ENCODE measurements at regions not wholly inside any gene's neighbourhood (a gene's known extent, or its start where the extent isn't known, plus 50 kb on each side); places are given as distances from the start of the nearest gene placed in this dataset.
"Not testable (repeated sequence)": the region's sequence is repeated elsewhere in the genome, so short reads cannot be mapped to it uniquely, and the experiment has no call there.

DNA sequence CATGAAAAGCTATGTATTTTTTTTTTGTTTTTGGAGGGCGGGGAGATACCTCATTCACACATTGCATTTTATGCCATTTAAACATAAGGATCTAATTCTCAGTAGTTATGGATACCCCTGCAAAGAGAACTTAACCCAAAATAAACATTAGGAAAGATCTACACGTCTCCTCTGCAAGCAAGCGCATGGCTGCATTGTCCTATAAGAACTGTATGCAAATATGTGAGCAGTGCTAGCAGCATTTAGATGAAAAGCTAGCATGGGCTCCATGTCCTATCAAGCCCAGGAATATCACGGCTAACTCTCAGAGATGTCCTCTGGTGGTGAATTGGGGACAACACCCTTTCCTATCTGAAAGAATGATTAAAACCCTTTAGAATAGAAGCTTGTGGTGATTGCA is 292.8 kb downstream of the MEX3B start:
- no peak overlapping the region for H3K4me3 Mint-ChIP-seq
- H3K27me3 Mint-ChIP-seq = peaks cover 4% of the 10 kb centered on the region
- H3K4me1 Mint-ChIP-seq = no peaks in the 10 kb centered on the region
- no peak overlapping the region for H3K27ac Mint-ChIP-seq
- H3K36me3 Mint-ChIP-seq = no peaks in the 10 kb centered on the region
- no peaks in the 10 kb centered on the region for H3K9me3 Mint-ChIP-seq

GRCh38 chr15:81752546-81752942 is 293.3 kb downstream of the MEX3B start:
- H3K27ac Mint-ChIP-seq = no peak overlapping the region
- H3K4me3 Mint-ChIP-seq = no peak overlapping the region
- no peaks in the 10 kb centered on the region for H3K36me3 Mint-ChIP-seq
- no peaks in the 10 kb centered on the region for H3K9me3 Mint-ChIP-seq
- H3K4me1 Mint-ChIP-seq = no peaks in the 10 kb centered on the region
- peaks cover 4% of the 10 kb centered on the region for H3K27me3 Mint-ChIP-seq

- H3K27ac Mint-ChIP-seq = no peak overlapping the region
- H3K36me3 Mint-ChIP-seq = no peaks in the 10 kb centered on the region
Measured at GRCh38 chr15:81751816-81752545, 293.8 kb downstream of the MEX3B start.

GRCh38 chr15:81751256-81751655 is 294.6 kb downstream of the MEX3B start:
- peaks cover 4% of the 10 kb centered on the region for H3K27me3 Mint-ChIP-seq
- no peaks in the 10 kb centered on the region for H3K9me3 Mint-ChIP-seq
- H3K4me3 Mint-ChIP-seq = no peak overlapping the region
- no peaks in the 10 kb centered on the region for H3K4me1 Mint-ChIP-seq
- H3K36me3 Mint-ChIP-seq = no peaks in the 10 kb centered on the region
- no peak overlapping the region for H3K27ac Mint-ChIP-seq

More at GRCh38 chr15:81751816-81752545, 293.8 kb downstream of the MEX3B start:
- H3K4me1 Mint-ChIP-seq = no peaks in the 10 kb centered on the region
- no peak overlapping the region for H3K4me3 Mint-ChIP-seq
- H3K27me3 Mint-ChIP-seq = peaks cover 4% of the 10 kb centered on the region
- no peaks in the 10 kb centered on the region for H3K9me3 Mint-ChIP-seq

GRCh38 chr15:81749716-81750375 is 296.0 kb downstream of the MEX3B start:
- no peaks in the 10 kb centered on the region for H3K4me1 Mint-ChIP-seq
- H3K36me3 Mint-ChIP-seq = no peaks in the 10 kb centered on the region
- H3K27me3 Mint-ChIP-seq = peaks cover 4% of the 10 kb centered on the region
- no peak overlapping the region for H3K4me3 Mint-ChIP-seq
- no peaks in the 10 kb centered on the region for H3K9me3 Mint-ChIP-seq
- no peak overlapping the region for H3K27ac Mint-ChIP-seq

GRCh38 chr15:81747482-81747881 is 298.3 kb downstream of the MEX3B start:
- Mint-ChIP-seq H3K27me3 (peaks cover 3% of the 10 kb centered on the region), H3K4me1 (no peaks in the 10 kb centered on the region), H3K27ac (no peak overlapping the region), H3K4me3 (no peak overlapping the region), H3K36me3 (no peaks in the 10 kb centered on the region), H3K9me3 (no peaks in the 10 kb centered on the region)

DNA sequence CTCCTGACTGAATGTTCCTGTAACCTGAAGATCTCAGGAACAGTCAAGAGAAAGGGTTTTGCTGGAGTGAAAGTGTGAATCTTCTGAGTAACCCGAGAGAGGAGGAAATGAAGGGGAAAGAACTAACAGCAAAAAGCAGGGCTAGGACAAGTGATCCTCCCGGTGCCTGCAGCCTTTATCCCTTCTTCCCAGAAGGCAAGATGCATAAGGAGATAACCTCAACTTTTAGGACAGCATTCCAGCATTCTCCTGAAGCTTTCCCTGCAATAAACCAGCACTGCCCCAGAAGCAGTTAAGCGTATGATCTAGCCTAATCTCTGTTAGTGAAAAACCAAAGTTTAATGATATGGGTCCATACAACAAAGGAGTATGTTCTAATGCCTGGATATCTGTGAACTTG is 298.8 kb downstream of the MEX3B start:
- no peak overlapping the region for H3K4me3 Mint-ChIP-seq
- peaks cover 3% of the 10 kb centered on the region for H3K27me3 Mint-ChIP-seq
- no peaks in the 10 kb centered on the region for H3K4me1 Mint-ChIP-seq
- no peak overlapping the region for H3K27ac Mint-ChIP-seq
- H3K9me3 Mint-ChIP-seq = no peaks in the 10 kb centered on the region
- H3K36me3 Mint-ChIP-seq = no peaks in the 10 kb centered on the region

- H3K36me3 Mint-ChIP-seq = peaks cover 2% of the 10 kb centered on the region
- peaks cover 1% of the 10 kb centered on the region for H3K27me3 Mint-ChIP-seq
- H3K4me1 Mint-ChIP-seq = no peaks in the 10 kb centered on the region
- H3K27ac Mint-ChIP-seq = no peak overlapping the region
- no peaks in the 10 kb centered on the region for H3K9me3 Mint-ChIP-seq
- H3K4me3 Mint-ChIP-seq = no peak overlapping the region
Measured at GRCh38 chr15:81744364-81744763, 301.5 kb downstream of the MEX3B start.

DNA sequence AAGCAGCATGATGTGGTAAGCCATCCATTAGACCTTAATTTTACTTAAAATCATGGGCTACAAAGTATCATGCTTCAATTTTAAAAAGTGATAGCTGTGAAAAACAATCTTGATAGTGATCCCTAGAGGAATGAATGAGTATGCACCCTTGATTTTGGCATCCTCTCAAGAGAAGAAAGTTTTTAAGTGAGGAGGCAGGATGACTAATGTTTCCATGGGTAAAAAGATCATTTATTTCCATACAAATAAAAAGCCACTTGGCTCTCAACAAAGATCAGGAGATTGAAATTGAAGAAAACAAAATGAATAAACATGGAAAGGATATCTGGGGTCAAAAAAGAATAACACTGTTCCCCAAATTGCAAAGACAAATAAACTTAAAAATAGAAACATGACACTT is 305.4 kb downstream of the MEX3B start:
- Mint-ChIP-seq H3K27me3 (peaks cover 1% of the 10 kb centered on the region), H3K4me1 (no peaks in the 10 kb centered on the region), H3K4me3 (no peak overlapping the region), H3K27ac (no peak overlapping the region), H3K9me3 (peaks cover 0 to 3% (median 0%) of the 10 kb centered on the region in 3 donors), H3K36me3 (peaks cover 4% of the 10 kb centered on the region)

DNA sequence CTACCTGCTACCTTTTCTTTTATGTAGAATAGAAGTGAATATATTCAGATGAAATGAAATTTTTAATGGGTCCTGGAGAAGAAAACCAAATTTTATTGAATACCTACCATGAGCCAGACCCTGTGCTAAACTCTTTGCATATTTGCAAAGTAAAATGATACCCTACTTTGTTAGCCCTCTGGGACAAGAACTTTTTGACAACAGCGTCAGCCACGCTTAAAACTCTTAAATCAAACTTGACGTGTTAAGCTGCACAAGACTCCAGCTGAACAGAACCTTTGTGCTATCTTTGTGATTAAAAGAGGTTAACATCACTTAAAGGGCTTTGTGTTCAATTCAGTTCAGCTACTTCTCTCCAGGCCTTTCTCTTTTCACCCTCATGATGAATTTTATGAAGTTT is 316.5 kb downstream of the MEX3B start:
- Mint-ChIP-seq H3K9me3 (peaks cover 0 to 5% (median 0%) of the 10 kb centered on the region in 3 donors), H3K27ac (no peak overlapping the region)

GRCh38 chr15:81728726-81729125 is 317.1 kb downstream of the MEX3B start:
- Mint-ChIP-seq H3K27me3 (peaks cover 4% of the 10 kb centered on the region), H3K9me3 (peaks cover 0 to 5% (median 0%) of the 10 kb centered on the region in 3 donors), H3K4me1 (no peaks in the 10 kb centered on the region), H3K36me3 (no peaks in the 10 kb centered on the region), H3K4me3 (no peak overlapping the region), H3K27ac (no peak overlapping the region)

More for the DNA sequence above, 316.5 kb downstream of the MEX3B start:
- H3K4me1 Mint-ChIP-seq = no peaks in the 10 kb centered on the region
- peaks cover 4% of the 10 kb centered on the region for H3K27me3 Mint-ChIP-seq
- no peak overlapping the region for H3K4me3 Mint-ChIP-seq
- H3K36me3 Mint-ChIP-seq = no peaks in the 10 kb centered on the region

GRCh38 chr15:81725590-81725989 is 320.2 kb downstream of the MEX3B start:
- H3K4me3 Mint-ChIP-seq = no peak overlapping the region
- H3K27ac Mint-ChIP-seq = no peak overlapping the region
- peaks cover 0 to 5% (median 0%) of the 10 kb centered on the region in 3 donors for H3K9me3 Mint-ChIP-seq
- peaks cover 4% of the 10 kb centered on the region for H3K27me3 Mint-ChIP-seq
- no peaks in the 10 kb centered on the region for H3K4me1 Mint-ChIP-seq
- H3K36me3 Mint-ChIP-seq = no peaks in the 10 kb centered on the region

DNA sequence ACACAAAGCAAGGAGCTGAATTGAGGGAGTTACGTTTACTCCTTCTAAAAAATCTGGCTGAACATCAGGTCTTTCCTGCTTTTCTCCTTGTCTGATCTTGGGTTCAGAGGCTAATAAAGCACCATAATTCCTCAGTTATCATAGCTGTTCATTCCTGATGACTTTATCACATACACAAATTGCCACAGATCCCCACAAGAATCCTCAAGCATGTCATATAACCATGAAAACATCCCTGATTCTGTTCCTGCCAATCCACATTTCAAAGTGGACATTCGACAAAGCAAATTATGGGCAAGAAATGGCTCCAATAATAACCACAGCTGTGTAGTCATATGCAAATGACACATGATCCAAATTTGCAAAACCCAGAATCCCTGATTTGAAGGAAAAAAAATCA is 321.3 kb downstream of the MEX3B start:
- Mint-ChIP-seq H3K4me3 (no peak overlapping the region), H3K36me3 (no peaks in the 10 kb centered on the region), H3K27me3 (peaks cover 4% of the 10 kb centered on the region), H3K27ac (no peak overlapping the region), H3K4me1 (no peaks in the 10 kb centered on the region), H3K9me3 (peaks cover 0 to 5% (median 0%) of the 10 kb centered on the region in 3 donors)

GRCh38 chr15:81723701-81724100 is 322.1 kb downstream of the MEX3B start:
- Mint-ChIP-seq H3K36me3 (no peaks in the 10 kb centered on the region), H3K4me3 (no peak overlapping the region), H3K27me3 (peaks cover 4% of the 10 kb centered on the region), H3K27ac (no peak overlapping the region), H3K9me3 (peaks cover 0 to 5% (median 0%) of the 10 kb centered on the region in 3 donors), H3K4me1 (no peaks in the 10 kb centered on the region)

GRCh38 chr15:81723113-81723651 is 322.6 kb downstream of the MEX3B start:
- H3K27me3 Mint-ChIP-seq = peaks cover 2% of the 10 kb centered on the region
- no peaks in the 10 kb centered on the region for H3K4me1 Mint-ChIP-seq
- no peaks in the 10 kb centered on the region for H3K36me3 Mint-ChIP-seq
- H3K27ac Mint-ChIP-seq = no peak overlapping the region
- no peak overlapping the region for H3K4me3 Mint-ChIP-seq
- peaks cover 0 to 7% (median 0%) of the 10 kb centered on the region in 3 donors for H3K9me3 Mint-ChIP-seq

DNA sequence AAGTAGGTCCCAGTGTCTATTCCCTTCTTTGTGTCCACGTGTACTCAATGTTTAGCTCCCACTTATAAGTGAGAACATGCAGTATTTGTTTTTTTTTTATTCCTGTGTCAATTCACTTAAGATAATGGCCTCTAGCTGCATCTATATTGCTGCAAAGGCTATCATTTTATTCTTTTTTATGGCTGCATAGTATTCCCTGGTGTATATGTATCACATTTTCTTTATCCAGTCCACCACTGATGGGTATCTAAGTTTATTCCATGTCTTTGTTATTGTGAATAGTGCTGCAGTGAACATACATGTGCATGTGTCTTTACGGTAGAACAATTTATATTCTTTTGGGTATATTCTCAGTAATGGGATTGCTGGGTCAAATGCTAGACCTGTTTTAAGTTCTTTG is 329.4 kb downstream of the MEX3B start:
- not testable (repeated sequence) for H3K4me3 Mint-ChIP-seq, H3K4me1 Mint-ChIP-seq, H3K27me3 Mint-ChIP-seq

More for the DNA sequence above, 329.4 kb downstream of the MEX3B start:
- not testable (repeated sequence) for H3K27ac Mint-ChIP-seq, H3K36me3 Mint-ChIP-seq
- H3K9me3 Mint-ChIP-seq = peaks cover 2 to 10% (median 8%) of the 10 kb centered on the region in 3 donors
